Karpas-422 (cell line): ENCODE measurements at regions not wholly inside any gene's neighbourhood (a gene's known extent, or its start where the extent isn't known, plus 50 kb on each side); places are given as distances from the start of the nearest gene placed in this dataset.

Source experiments
- DNase-seq: peaks from one replicate; pipeline ENCODE4 v3.0.0-alpha.2; 2015
- H2AFZ ChIP-seq: fragments of 200-600 bp; sonication (generic); 2 replicates; pipeline ENCODE4 v1.6.1; 2014; ENCODE audit warnings: antibody characterized with exemption, low read length, mixed read lengths
- H3K27ac ChIP-seq: fragments of 200-600 bp; sonication (generic); 2 replicates; pipeline ENCODE4 v1.5.1; 2014; ENCODE audit warnings: mild to moderate bottlenecking, low read length, moderate library complexity
- H3K27me3 ChIP-seq: fragments of 200-600 bp; sonication (generic); 2 replicates; pipeline ENCODE4 v1.6.1; 2014; ENCODE audit warnings: low read length, mixed read lengths
- H3K36me3 ChIP-seq: fragments of 200-600 bp; sonication (generic); 2 replicates; pipeline ENCODE4 v1.6.1; 2014; ENCODE audit warnings: low read length, mixed read lengths; ENCODE audit not compliant: insufficient read depth
- H3K4me1 ChIP-seq: fragments of 200-600 bp; sonication (generic); 2 replicates; pipeline ENCODE4 v1.6.1; 2014; ENCODE audit warnings: mild to moderate bottlenecking, low read length, mixed read lengths
- H3K4me2 ChIP-seq: fragments of 200-600 bp; sonication (generic); 2 replicates; pipeline ENCODE4 v1.6.1; 2014; ENCODE audit warnings: low read length, low read depth, mild to moderate bottlenecking; ENCODE audit not compliant: poor library complexity, severe bottlenecking
- H3K4me3 ChIP-seq: fragments of 200-600 bp; sonication (generic); 2 replicates; pipeline ENCODE4 v1.5.1; 2014; ENCODE audit warnings: mild to moderate bottlenecking, antibody characterized with exemption, low read length, mixed read lengths
- H3K79me2 ChIP-seq: fragments of 200-600 bp; sonication (generic); 2 replicates; pipeline ENCODE4 v1.6.1; 2014; ENCODE audit warnings: mild to moderate bottlenecking, low read length, mixed read lengths
- H3K9ac ChIP-seq: fragments of 200-600 bp; sonication (generic); 2 replicates; pipeline ENCODE4 v1.6.0; 2014; ENCODE audit warnings: low read length
- H3K9me2 ChIP-seq: fragments of 200-600 bp; sonication (generic), shearing (Covaris generic); replicated peaks from 2 replicates; pipeline ENCODE4 v1.6.0; 2014; ENCODE audit warnings: mild to moderate bottlenecking, low read length, moderate library complexity; ENCODE audit not compliant: insufficient read depth
- H3K9me3 ChIP-seq: fragments of 300-700, 200-600 bp; sonication (generic); 2 replicates; pipeline ENCODE4 v1.6.1; 2014; ENCODE audit warnings: low read length, mixed read lengths
- H4K20me1 ChIP-seq: fragments of 200-600 bp; sonication (generic); 2 replicates; pipeline ENCODE4 v1.6.1; 2014; ENCODE audit warnings: mild to moderate bottlenecking, antibody characterized with exemption, low read length, low read depth; ENCODE audit not compliant: insufficient read depth

GRCh38 chr12:66733321-66733720 lies 54.4 kb upstream of the GRIP1 start:
- no peak overlapping the region for H3K9ac ChIP-seq

GRCh38 chr12:66733839-66734238 lies 55.0 kb upstream of the GRIP1 start:
- H3K9ac ChIP-seq = no peak overlapping the region
- no peaks in the 10 kb centered on the region for H3K4me1 ChIP-seq
- H3K9me2 ChIP-seq = no peaks in the 10 kb centered on the region
- H3K9me3 ChIP-seq = no peaks in the 10 kb centered on the region
- no peaks in the 10 kb centered on the region for H3K79me2 ChIP-seq
- H3K27me3 ChIP-seq = no peaks in the 10 kb centered on the region
- no peak overlapping the region for H2AFZ ChIP-seq
- H3K4me2 ChIP-seq = no peak overlapping the region
- no peaks in the 10 kb centered on the region for H4K20me1 ChIP-seq
- no peak for DNase-seq
- no peak overlapping the region for H3K4me3 ChIP-seq
- no peaks in the 10 kb centered on the region for H3K36me3 ChIP-seq
- H3K27ac ChIP-seq = no peak overlapping the region

More at GRCh38 chr12:66733321-66733720, 54.4 kb upstream of the GRIP1 start:
- no peaks in the 10 kb centered on the region for H3K79me2 ChIP-seq
- no peaks in the 10 kb centered on the region for H3K9me2 ChIP-seq
- DNase-seq = no peak
- no peaks in the 10 kb centered on the region for H3K27me3 ChIP-seq
- H3K27ac ChIP-seq = no peak overlapping the region
- H3K9me3 ChIP-seq = no peaks in the 10 kb centered on the region
- no peak overlapping the region for H3K4me3 ChIP-seq
- no peaks in the 10 kb centered on the region for H3K36me3 ChIP-seq
- no peak overlapping the region for H3K4me2 ChIP-seq
- no peaks in the 10 kb centered on the region for H3K4me1 ChIP-seq
- H2AFZ ChIP-seq = no peak overlapping the region
- H4K20me1 ChIP-seq = no peaks in the 10 kb centered on the region

- H2AFZ ChIP-seq = no peak overlapping the region; the same call in 1 of the 2 replicates
- H3K4me2 ChIP-seq = no peak overlapping the region
- H3K4me3 ChIP-seq = no peak overlapping the region
- no peaks in the 10 kb centered on the region for H3K9me2 ChIP-seq
- H3K4me1 ChIP-seq = no peaks in the 10 kb centered on the region
- no peaks in the 10 kb centered on the region for H3K9me3 ChIP-seq
- no peak overlapping the region for H3K27ac ChIP-seq
- DNase-seq = no peak
- H3K36me3 ChIP-seq = no peaks in the 10 kb centered on the region
- H4K20me1 ChIP-seq = no peaks in the 10 kb centered on the region
- H3K27me3 ChIP-seq = no peaks in the 10 kb centered on the region
- H3K79me2 ChIP-seq = no peaks in the 10 kb centered on the region
- H3K9ac ChIP-seq = no peak overlapping the region
Observed at GRCh38 chr12:66735275-66735674, 56.4 kb upstream of the GRIP1 start.

GRCh38 chr12:66736931-66737330 lies 58.1 kb upstream of the GRIP1 start:
- H3K9me2 ChIP-seq = no peaks in the 10 kb centered on the region
- no peak overlapping the region for H3K4me3 ChIP-seq
- no peak for DNase-seq
- no peaks in the 10 kb centered on the region for H3K79me2 ChIP-seq
- no peak overlapping the region for H3K4me2 ChIP-seq
- no peak overlapping the region for H2AFZ ChIP-seq
- H3K9ac ChIP-seq = no peak overlapping the region
- H3K36me3 ChIP-seq = no peaks in the 10 kb centered on the region
- H3K9me3 ChIP-seq = no peaks in the 10 kb centered on the region
- no peaks in the 10 kb centered on the region for H3K4me1 ChIP-seq
- no peaks in the 10 kb centered on the region for H3K27me3 ChIP-seq
- H3K27ac ChIP-seq = no peak overlapping the region
- H4K20me1 ChIP-seq = no peaks in the 10 kb centered on the region

DNA sequence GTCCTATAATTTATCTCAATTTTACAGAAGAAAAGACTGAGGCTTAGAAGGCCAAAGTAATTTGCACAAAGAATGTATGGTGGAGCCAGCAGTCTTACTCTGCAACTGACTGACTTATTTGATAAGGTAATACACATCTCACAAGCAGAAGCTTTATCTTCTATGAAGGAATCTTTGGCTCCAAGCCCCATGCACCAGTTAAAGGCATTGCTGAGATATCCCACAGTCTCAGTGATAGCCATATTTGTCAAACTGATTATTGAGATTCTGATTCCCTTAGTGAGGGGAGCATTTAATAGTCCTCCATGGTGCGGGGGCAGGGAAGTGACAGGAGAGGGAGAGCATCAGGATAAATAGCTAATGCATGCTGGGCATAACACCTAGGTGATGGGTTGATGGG lies 60.4 kb upstream of the GRIP1 start:
- no peak overlapping the region for H3K4me2 ChIP-seq
- H3K9ac ChIP-seq = no peak overlapping the region
- H3K4me3 ChIP-seq = no peak overlapping the region
- H3K79me2 ChIP-seq = no peaks in the 10 kb centered on the region
- no peaks in the 10 kb centered on the region for H3K9me3 ChIP-seq
- H3K4me1 ChIP-seq = no peaks in the 10 kb centered on the region; the same call in 1 of the 2 replicates
- DNase-seq = no peak
- no peaks in the 10 kb centered on the region for H4K20me1 ChIP-seq
- H3K27ac ChIP-seq = no peak overlapping the region
- no peaks in the 10 kb centered on the region for H3K36me3 ChIP-seq
- no peak overlapping the region for H2AFZ ChIP-seq
- H3K9me2 ChIP-seq = no peaks in the 10 kb centered on the region
- no peaks in the 10 kb centered on the region for H3K27me3 ChIP-seq

DNA sequence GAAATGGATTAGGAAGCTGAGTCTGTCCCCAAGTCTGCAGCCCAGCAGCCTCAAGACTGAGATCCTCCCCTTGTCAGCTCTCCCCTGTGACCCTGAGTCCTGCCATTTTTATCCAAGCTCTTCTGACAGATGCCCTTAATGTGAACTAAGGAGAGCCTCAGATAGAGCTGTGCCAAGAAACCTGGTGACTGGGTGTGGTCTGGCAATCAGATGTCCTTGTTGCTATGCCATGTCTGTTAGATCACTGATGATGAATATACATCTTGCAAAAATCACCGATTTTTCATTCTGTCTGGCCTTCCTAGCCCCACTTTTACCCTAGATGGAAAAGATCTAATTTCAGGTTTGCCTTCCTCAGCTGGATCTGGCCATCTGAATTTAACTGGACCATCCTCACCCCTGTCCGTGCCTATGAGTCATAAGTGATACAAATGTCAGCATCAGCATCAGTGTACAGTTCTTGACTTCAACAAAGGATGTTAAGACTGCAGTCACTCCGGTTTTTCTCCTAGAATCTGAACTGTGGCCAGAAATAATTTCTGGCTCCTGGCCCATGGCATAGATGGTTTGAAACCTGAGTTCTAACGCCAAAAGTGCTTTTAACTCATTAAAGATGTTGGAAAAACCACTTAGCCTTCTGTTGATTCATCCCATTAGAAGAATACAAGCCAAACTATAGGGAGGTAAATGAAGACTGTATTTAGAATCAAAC lies 61.2 kb upstream of the GRIP1 start:
- Histone ChIP-seq H3K79me2 (no peaks in the 10 kb centered on the region), H3K9me3 (no peaks in the 10 kb centered on the region), H3K4me2 (no peak overlapping the region), H3K4me1 (no peaks in the 10 kb centered on the region; the same call in 1 of the 2 replicates), H3K36me3 (no peaks in the 10 kb centered on the region), H3K9ac (no peak overlapping the region), H4K20me1 (no peaks in the 10 kb centered on the region), H3K9me2 (no peaks in the 10 kb centered on the region), H3K27me3 (no peaks in the 10 kb centered on the region), H3K27ac (no peak overlapping the region), H2AFZ (no peak overlapping the region), H3K4me3 (no peak overlapping the region)
- no peak for DNase-seq

DNA sequence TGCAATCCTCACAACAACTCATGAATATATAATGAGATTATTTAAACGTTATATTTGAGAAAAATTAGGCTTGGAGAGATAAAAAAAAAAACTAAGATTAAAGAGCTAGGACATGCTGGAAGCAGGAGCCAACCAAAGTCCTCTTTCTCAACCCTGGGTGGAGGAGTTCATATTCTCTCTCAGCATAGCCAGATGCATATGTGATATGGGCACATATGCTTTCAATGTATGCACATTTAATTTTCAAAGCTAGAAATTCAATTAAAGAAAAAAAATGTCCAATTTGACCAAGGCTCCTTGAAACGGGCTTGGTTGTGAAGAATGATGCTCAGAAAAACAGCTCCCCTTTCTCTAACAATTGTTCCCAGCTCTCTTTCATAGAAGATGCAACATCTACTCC lies 61.9 kb upstream of the GRIP1 start:
- DNase-seq = no peak

GRCh38 chr12:66741919-66742318 lies 63.0 kb upstream of the GRIP1 start:
- Histone ChIP-seq H3K9me3 (no peaks in the 10 kb centered on the region), H3K4me1 (no peaks in the 10 kb centered on the region; the same call in 1 of the 2 replicates), H3K79me2 (no peaks in the 10 kb centered on the region), H3K9me2 (no peaks in the 10 kb centered on the region), H3K27ac (no peak overlapping the region), H3K9ac (no peak overlapping the region), H4K20me1 (no peaks in the 10 kb centered on the region), H3K4me2 (no peak overlapping the region), H3K4me3 (no peak overlapping the region), H3K27me3 (no peaks in the 10 kb centered on the region), H3K36me3 (no peaks in the 10 kb centered on the region), H2AFZ (no peak overlapping the region; the same call in 1 of the 2 replicates)
- no peak for DNase-seq

More for the DNA sequence above, 61.9 kb upstream of the GRIP1 start:
- no peaks in the 10 kb centered on the region; the same call in 1 of the 2 replicates for H3K4me1 ChIP-seq
- H3K9me3 ChIP-seq = no peaks in the 10 kb centered on the region
- no peaks in the 10 kb centered on the region for H3K27me3 ChIP-seq
- no peaks in the 10 kb centered on the region for H4K20me1 ChIP-seq
- H3K79me2 ChIP-seq = no peaks in the 10 kb centered on the region
- no peaks in the 10 kb centered on the region for H3K36me3 ChIP-seq
- H3K9me2 ChIP-seq = no peaks in the 10 kb centered on the region
- no peak overlapping the region for H3K4me2 ChIP-seq
- no peak overlapping the region for H3K4me3 ChIP-seq
- H3K9ac ChIP-seq = no peak overlapping the region
- H3K27ac ChIP-seq = no peak overlapping the region
- H2AFZ ChIP-seq = no peak overlapping the region
